NCI-H524 (cell line): ENCODE measurements at regions not wholly inside any gene's neighbourhood (a gene's known extent, or its start where the extent isn't known, plus 50 kb on each side); places are given as distances from the start of the nearest gene placed in this dataset.

Source experiments
- DNase-seq, 2 experiments: peaks; one replicate each; lab custom pipeline; 2025; lab: John Stamatoyannopoulos, UW

GRCh38 chr10:9636216-9636615 lies 1381.5 kb upstream of the CELF2 start:
- peak in 1 of 2 experiments; percentile 0 for DNase-seq

GRCh38 chr10:9643782-9644181 lies 1373.9 kb upstream of the CELF2 start:
- no peak for DNase-seq

DNA sequence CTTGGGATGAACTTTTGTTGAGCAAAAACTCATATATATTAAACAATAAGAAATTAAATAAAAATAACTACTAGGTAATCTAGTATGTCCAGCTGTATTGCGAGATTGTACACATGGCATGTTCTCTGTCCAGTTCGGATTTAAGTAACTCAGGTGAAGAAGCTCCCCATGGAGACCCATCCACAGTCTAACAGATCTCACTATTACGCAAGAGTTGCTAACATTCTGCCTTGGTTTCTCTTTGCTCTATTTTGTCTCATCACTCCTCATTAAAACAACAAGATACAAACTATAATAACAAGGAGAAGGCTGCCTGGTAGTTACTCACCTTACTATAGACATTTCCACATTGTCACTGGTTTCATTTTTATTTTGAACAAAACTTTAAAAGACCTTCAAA lies 1372.3 kb upstream of the CELF2 start:
- DNase-seq, result no peak

DNA sequence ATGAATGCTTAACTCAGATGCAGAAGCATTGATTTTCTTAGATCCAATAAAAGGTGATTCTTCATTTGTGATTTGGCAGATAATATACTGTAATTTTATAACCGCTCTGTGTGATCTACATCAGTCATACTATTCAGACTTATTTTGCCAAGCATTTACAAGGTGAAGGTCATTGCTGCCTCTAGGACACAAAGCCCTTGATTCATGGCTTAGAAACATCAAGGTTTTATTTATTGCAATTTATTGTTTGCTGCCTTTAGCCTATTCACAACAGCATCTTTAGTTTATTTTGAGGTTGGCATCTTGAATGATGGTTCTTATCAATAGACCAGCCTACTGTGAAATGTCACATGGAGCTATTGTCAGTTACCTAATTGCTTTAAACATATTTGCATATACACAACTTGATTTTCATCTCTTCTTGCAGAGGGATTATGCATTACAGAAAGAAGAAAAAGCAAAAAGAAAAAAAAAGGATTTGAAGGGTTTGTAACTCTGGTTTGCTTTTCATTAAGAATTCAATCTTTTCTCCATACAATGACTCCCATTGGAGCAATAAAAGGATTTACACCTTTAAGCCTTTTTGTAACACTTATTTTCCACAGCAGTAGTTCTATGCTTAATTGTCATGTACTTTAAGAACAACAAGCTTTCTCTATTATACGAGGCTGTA lies 1371.6 kb upstream of the CELF2 start:
- DNase-seq, result no peak

DNA sequence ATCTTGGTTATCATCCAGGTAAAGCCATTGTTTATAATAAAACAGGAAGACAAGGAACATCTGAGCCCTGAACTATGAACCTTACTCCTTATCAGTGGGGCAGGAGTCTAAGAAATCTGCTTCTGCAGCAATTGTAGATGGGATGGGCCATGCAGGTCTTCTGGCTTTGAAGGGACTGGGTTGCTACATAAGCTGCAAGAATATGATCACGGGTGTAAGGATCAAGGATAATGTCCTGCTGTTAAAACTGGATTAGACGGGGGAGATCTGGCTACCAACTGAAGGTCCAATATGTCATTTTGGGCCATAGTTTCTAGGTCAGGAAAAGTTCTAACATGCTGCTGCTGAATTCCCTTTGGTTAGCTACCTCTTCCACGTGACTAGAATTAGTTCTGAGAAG lies 1363.4 kb upstream of the CELF2 start:
- no peak for DNase-seq

GRCh38 chr10:9656386-9656785 lies 1361.3 kb upstream of the CELF2 start:
- no peak for DNase-seq

DNA sequence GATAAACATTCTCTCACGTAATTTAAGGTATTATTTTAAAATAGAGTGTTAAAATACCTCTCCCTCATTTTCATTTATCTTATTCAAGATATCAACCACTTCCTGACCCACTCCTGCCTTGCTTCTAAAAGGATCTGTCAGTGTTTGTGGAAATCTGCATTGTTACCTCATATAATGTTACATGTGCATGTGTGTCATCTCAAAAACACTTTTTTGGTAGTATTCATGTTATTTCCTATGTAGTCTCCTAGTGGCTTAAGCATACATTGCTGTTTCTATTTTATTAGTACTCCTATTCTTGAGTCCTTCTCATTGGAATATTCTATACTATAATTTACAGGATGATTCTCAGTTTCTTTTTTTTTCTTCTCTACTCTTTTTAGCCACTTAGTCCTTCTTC lies 1360.7 kb upstream of the CELF2 start:
- no peak for DNase-seq

DNA sequence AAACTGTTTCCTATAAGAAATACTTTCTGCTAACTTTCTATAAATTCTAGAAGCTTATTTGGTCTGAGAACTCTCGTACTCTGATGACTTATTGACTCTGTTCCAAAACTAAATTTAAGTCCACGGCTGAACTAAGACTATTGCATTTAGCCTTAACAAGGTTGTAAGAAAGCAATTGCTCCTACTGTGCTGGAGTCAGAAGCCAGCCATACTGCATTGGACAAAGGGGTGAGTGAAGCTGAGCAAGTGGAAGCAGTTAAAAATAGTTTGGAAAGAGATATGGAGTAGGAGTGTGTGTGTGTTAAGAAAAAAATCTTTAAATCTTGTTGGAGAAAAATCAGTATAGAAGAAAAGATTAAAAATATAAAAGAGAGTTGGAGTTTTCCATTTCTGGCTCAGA lies 1360.1 kb upstream of the CELF2 start:
- no peak for DNase-seq

- DNase-seq, result no peak
These were observed 1349.3 kb upstream of the CELF2 start for GRCh38 chr10:9668411-9668810.

- DNase-seq, result no peak
These were observed 1346.8 kb upstream of the CELF2 start for GRCh38 chr10:9670911-9671310.

DNA sequence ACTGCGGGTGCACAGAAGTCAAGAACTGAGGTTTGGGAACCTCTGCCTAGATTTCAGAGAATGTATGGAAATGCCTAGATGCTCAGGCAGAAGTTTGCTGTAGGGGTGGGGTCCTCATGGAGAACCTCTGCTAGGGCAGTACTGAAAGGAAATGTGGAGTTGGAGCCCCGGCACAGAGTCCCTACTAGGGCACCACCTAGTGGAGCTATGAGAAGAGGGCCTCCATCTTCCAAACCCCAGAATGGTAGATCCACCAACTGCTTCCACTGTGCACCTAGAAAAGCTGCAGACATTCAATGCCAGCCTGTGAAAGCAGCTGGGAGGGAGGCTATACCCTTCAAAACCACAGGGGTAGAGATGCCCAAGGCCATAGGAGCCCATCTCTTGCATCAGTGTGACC lies 1336.0 kb upstream of the CELF2 start:
- DNase-seq, result no peak

- no peak for DNase-seq
These were observed 1334.9 kb upstream of the CELF2 start for GRCh38 chr10:9682802-9683201.

GRCh38 chr10:9684186-9684585 lies 1333.5 kb upstream of the CELF2 start:
- DNase-seq, result no peak

DNA sequence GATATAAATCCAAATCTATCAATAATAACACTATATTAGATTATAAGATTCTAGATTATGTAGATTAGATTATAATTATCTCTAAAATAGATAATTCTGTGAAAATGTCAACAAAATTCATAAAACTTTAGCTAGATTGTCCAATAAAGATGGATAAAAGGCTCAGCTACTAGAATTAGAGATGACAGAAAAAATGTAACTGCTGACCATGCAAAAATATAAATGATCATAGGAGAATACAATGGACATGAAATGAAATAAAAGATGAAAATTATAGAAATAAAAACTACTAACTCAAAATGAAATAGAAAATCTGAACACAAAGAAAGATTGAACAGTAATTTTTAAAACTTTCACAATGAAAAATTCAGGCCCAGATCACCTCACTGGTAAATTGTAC lies 1332.1 kb upstream of the CELF2 start:
- DNase-seq, result no peak

DNA sequence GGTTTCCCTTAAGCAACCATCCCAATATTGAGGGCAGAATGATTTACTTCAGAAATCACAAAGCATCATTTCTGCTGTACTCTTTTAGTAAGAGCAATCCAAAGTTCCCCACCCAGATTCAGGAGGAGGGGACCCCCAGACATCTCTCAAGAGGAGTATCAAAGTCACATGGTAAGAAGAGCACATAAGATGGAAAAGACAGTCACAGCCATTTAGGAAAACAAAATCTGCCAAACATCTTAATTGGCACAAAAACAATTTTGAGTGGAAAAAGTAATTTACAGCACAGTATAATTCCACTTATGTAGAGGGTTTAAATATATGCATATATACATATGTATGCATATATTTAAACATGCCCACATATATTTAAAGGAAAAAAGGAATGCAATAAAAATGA lies 1329.0 kb upstream of the CELF2 start:
- no peak for DNase-seq

GRCh38 chr10:9707216-9707615 lies 1310.5 kb upstream of the CELF2 start:
- no peak for DNase-seq

DNA sequence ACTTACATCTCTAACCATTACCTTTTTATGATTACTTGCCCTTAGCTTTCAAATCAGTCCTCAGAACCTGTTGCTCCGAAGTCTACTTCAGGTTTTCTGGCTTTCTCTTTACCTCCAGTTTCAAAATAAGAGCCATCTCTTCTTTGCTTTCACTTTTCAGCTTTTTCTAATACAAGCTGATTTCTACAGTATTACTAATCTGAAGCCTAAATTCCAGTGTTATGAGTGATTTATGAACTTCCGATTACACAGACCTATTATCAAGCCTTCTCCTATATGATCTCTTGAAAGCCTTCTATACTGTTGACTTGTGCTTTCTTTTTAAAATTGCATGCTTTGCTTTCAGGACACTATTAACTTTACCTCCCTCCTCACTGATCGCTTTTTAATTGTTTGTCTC lies 1307.8 kb upstream of the CELF2 start:
- no peak for DNase-seq

DNA sequence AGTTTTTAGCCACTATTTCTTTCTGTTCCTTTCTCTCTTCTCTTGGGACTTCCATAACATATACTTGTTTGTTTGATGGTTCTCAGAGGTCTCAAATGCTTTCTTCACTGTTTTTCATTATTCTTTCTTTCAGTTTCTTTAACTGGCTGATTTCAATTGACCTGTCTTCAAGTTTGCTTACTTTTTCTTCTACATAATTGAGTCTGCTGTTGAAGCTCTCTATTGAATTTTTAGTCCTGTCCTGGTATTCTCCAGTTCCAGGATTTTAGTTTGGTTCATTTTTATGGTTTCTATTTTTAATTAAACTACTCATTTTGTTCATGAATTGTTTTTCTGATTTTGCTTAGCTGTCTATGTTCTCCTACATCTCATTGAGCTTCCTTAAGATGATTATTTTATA lies 1305.3 kb upstream of the CELF2 start:
- no peak for DNase-seq

GRCh38 chr10:9719246-9719645 lies 1298.4 kb upstream of the CELF2 start:
- no peak for DNase-seq

GRCh38 chr10:9733766-9734165 lies 1283.9 kb upstream of the CELF2 start:
- no peak for DNase-seq

- DNase-seq, result no peak
These were observed 1283.5 kb upstream of the CELF2 start for GRCh38 chr10:9734218-9734617.

- no peak for DNase-seq
These were observed 1281.9 kb upstream of the CELF2 start for GRCh38 chr10:9735731-9736130.

GRCh38 chr10:9743639-9744038 lies 1274.0 kb upstream of the CELF2 start:
- no peak for DNase-seq

GRCh38 chr10:9745158-9745557 lies 1272.5 kb upstream of the CELF2 start:
- peak; percentile 77 to 89 for DNase-seq

DNA sequence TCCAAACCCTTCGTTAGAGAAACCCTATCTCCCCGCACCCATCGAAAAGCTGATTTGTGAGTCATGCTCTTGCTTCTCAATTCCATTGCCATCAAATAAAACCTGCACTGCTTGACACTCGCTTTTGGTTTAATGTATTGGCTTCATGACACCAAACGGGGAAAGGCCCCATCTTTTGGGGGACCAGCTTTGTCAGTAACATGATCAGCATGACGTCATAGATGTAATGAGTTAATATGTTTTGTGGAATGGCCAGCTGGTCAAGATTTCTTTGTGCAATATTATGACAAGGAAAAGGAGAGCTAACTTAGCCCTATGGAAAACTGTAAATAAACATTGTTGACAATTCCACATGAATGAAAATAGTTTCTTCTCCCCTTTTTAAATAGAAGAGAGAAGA lies 1260.5 kb upstream of the CELF2 start:
- no peak for DNase-seq
